DOHH2 (cell line): ENCODE measurements at regions not wholly inside any gene's neighbourhood (a gene's known extent, or its start where the extent isn't known, plus 50 kb on each side); places are given as distances from the start of the nearest gene placed in this dataset.
"Not testable (repeated sequence)": the region's sequence is repeated elsewhere in the genome, so short reads cannot be mapped to it uniquely, and the experiment has no call there.

Source experiments
- H3F3A ChIP-seq: fragments of 200-600 bp; sonication (generic), shearing (Covaris generic); 2 replicates; pipeline ENCODE4 v1.6.0; 2016; ENCODE audit warnings: antibody characterized with exemption, mild to moderate bottlenecking; ENCODE audit not compliant: control insufficient read depth, insufficient read depth
- H3K27ac ChIP-seq: fragments of 200-600 bp; sonication (generic); 2 replicates; pipeline ENCODE4 v1.5.1; 2014; ENCODE audit warnings: low read depth, mild to moderate bottlenecking, low read length, moderate library complexity
- H3K27me3 ChIP-seq: fragments of 200-600 bp; sonication (generic); 2 replicates; pipeline ENCODE4 v1.6.1; 2014; ENCODE audit warnings: mild to moderate bottlenecking, low read length, mixed read lengths; ENCODE audit not compliant: control insufficient read depth
- H3K36me3 ChIP-seq: fragments of 200-600 bp; sonication (generic); 2 replicates; pipeline ENCODE4 v1.6.1; 2014; ENCODE audit warnings: mild to moderate bottlenecking, low read length, moderate library complexity, mixed read lengths; ENCODE audit not compliant: control insufficient read depth
- H3K4me1 ChIP-seq: fragments of 200-600 bp; sonication (generic); 2 replicates; pipeline ENCODE4 v1.6.1; 2014; ENCODE audit warnings: mild to moderate bottlenecking, low read length, mixed read lengths; ENCODE audit not compliant: control insufficient read depth
- H3K4me2 ChIP-seq: fragments of 200-600 bp; sonication (generic); 2 replicates; pipeline ENCODE4 v1.6.0; 2014; ENCODE audit warnings: mild to moderate bottlenecking, low read length, moderate library complexity
- H3K4me3 ChIP-seq: fragments of 200-600 bp; sonication (generic); 2 replicates; pipeline ENCODE4 v1.5.1; 2014; ENCODE audit warnings: mild to moderate bottlenecking, low read length, mixed read lengths
- H3K79me2 ChIP-seq: fragments of 200-600 bp; sonication (generic); 2 replicates; pipeline ENCODE4 v1.6.1; 2014; ENCODE audit warnings: mild to moderate bottlenecking, low read length, mixed read lengths; ENCODE audit not compliant: control insufficient read depth
- H3K9me2 ChIP-seq: fragments of 200-600 bp; sonication (generic); replicated peaks from 2 replicates; pipeline ENCODE4 v1.6.1; 2014; ENCODE audit warnings: mild to moderate bottlenecking, low read length, mixed read lengths; ENCODE audit not compliant: control insufficient read depth
- H3K9me3 ChIP-seq: fragments of 200-600 bp; sonication (generic); 2 replicates; pipeline ENCODE4 v1.6.1; 2014; ENCODE audit warnings: antibody characterized with exemption, low read length, mixed read lengths; ENCODE audit not compliant: control insufficient read depth, insufficient read depth
- H4K20me1 ChIP-seq: fragments of 200-600 bp; sonication (generic); 2 replicates; pipeline ENCODE4 v1.6.0; 2014; ENCODE audit warnings: low read depth, mild to moderate bottlenecking, antibody characterized with exemption, low read length, moderate library complexity; ENCODE audit not compliant: control insufficient read depth, insufficient read depth
- CTCF ChIP-seq: fragments of 200-600 bp; sonication (generic); IDR thresholded peaks from one replicate; pipeline ENCODE4 v1.5.1; 2014; ENCODE audit warnings: antibody characterized with exemption, mild to moderate bottlenecking, low read depth, low read length; ENCODE audit not compliant: poor library complexity, severe bottlenecking
- EZH2phosphoT487 ChIP-seq: fragments of 200-600 bp; sonication (generic); IDR thresholded peaks from 2 replicates; pipeline ENCODE4 v1.6.1; 2017; ENCODE audit warnings: borderline replicate concordance, mild to moderate bottlenecking, antibody characterized with exemption, low read length, moderate library complexity, mixed read lengths

DNA sequence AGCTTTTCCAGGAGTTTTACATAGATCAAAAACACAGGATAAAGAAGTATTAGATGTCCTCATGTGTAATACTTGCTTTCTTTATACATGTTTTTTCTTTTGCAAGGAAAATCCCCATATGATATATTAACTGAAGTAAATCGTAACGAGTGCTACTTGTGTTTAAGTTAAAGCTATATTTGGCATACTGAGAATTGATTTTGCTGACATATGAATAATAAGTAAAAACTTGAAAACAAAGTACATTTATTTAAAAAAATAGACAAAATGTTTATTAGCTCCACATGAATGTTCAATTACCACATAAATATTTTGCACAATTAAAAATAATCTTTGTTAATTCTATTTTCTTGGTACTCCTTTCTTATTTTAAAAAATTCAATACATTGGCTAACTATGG, 884.7 kb downstream of the FSTL5 start:
- H3K36me3 ChIP-seq: no peaks in the 10 kb centered on the region
- H3K4me1 ChIP-seq: no peaks in the 10 kb centered on the region
- H3K4me2 ChIP-seq: no peak overlapping the region
- no peak overlapping the region for H3K4me3 ChIP-seq
- TF ChIP-seq CTCF (no peak), EZH2phosphoT487 (no peak)
- H3F3A ChIP-seq: no peaks in the 10 kb centered on the region
- no peaks in the 10 kb centered on the region for H3K9me2 ChIP-seq
- H3K79me2 ChIP-seq: no peaks in the 10 kb centered on the region
- H3K9me3 ChIP-seq: no peaks in the 10 kb centered on the region
- no peak overlapping the region for H3K27ac ChIP-seq
- no peaks in the 10 kb centered on the region for H3K27me3 ChIP-seq
- H4K20me1 ChIP-seq: no peaks in the 10 kb centered on the region

- H3K4me3 ChIP-seq, H3K79me2 ChIP-seq, H4K20me1 ChIP-seq, H3F3A ChIP-seq, H3K27me3 ChIP-seq, H3K4me2 ChIP-seq, H3K36me3 ChIP-seq, H3K4me1 ChIP-seq, H3K27ac ChIP-seq, H3K9me2 ChIP-seq, H3K9me3 ChIP-seq: not testable (repeated sequence)
These were observed 886.5 kb downstream of the FSTL5 start for GRCh38 chr4:161277150-161277787.

DNA sequence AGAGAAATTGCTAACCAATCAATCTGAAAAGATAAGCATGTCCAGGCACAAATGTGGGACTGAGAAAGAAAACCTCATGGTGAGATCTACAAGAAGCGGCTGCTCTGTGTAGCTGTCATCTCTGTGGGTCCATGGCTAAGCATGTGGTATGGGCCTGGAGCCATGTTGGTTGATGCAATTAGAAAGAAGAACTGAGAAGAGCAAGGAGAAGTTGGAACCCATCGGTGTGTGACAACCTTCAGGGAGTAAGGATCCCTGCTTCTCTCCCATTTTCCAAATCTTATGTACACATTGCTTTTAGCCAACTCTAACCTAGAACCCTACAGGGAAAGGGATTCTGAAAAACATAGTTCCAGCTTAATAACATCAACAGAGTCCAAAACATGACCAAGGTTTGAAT, 890.2 kb downstream of the FSTL5 start:
- Histone ChIP-seq H3K9me2 (no peaks in the 10 kb centered on the region), H3K36me3 (no peaks in the 10 kb centered on the region), H3K4me2 (no peak overlapping the region), H3K27ac (no peak overlapping the region), H3K4me1 (no peaks in the 10 kb centered on the region), H3K27me3 (no peaks in the 10 kb centered on the region), H3K9me3 (no peaks in the 10 kb centered on the region), H3K4me3 (no peak overlapping the region), H3F3A (no peaks in the 10 kb centered on the region), H4K20me1 (no peaks in the 10 kb centered on the region), H3K79me2 (no peaks in the 10 kb centered on the region)
- TF ChIP-seq EZH2phosphoT487: no peak
- no peak for TF ChIP-seq CTCF

DNA sequence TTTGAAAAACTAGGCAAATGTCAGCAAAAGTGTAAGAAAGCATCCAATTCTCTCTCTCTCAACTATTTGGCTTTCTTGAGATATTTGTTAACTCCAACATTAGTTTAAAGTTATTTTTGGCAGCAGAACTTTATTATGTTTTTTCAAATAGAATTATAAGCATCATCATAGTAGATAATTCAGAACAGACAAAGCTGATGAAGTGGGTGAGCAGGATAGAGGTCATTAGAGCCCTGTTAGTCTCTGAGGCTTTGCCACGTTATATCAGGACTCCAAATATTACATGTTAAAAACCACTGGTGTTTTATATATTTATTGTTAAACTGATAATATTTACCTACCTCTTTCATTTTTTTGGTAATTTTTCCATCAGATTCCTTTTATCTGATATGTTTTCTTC, 903.0 kb downstream of the FSTL5 start:
- Histone ChIP-seq H3K4me1 (no peaks in the 10 kb centered on the region), H3K9me2 (no peaks in the 10 kb centered on the region), H3K27me3 (no peaks in the 10 kb centered on the region), H3K27ac (no peak overlapping the region), H3K36me3 (no peaks in the 10 kb centered on the region), H3F3A (no peaks in the 10 kb centered on the region), H3K79me2 (no peaks in the 10 kb centered on the region), H3K4me2 (no peak overlapping the region), H3K4me3 (no peak overlapping the region), H3K9me3 (peaks cover 8% of the 10 kb centered on the region; the same call in 1 of the 2 replicates), H4K20me1 (no peaks in the 10 kb centered on the region)
- no peak for TF ChIP-seq EZH2phosphoT487
